GM21360 (cell line): ENCODE measurements at regions not wholly inside any gene's neighbourhood (a gene's known extent, or its start where the extent isn't known, plus 50 kb on each side); places are given as distances from the start of the nearest gene placed in this dataset.
"Not testable (repeated sequence)": the region's sequence is repeated elsewhere in the genome, so short reads cannot be mapped to it uniquely, and the experiment has no call there.

Source experiments
- ATAC-seq: cut with Tn5 transposase; IDR thresholded peaks from one replicate; pipeline ENCODE4 v1.9.1; 2021; ENCODE audit warnings: mild to moderate bottlenecking, moderate library complexity; ENCODE audit not compliant: unreplicated experiment

DNA sequence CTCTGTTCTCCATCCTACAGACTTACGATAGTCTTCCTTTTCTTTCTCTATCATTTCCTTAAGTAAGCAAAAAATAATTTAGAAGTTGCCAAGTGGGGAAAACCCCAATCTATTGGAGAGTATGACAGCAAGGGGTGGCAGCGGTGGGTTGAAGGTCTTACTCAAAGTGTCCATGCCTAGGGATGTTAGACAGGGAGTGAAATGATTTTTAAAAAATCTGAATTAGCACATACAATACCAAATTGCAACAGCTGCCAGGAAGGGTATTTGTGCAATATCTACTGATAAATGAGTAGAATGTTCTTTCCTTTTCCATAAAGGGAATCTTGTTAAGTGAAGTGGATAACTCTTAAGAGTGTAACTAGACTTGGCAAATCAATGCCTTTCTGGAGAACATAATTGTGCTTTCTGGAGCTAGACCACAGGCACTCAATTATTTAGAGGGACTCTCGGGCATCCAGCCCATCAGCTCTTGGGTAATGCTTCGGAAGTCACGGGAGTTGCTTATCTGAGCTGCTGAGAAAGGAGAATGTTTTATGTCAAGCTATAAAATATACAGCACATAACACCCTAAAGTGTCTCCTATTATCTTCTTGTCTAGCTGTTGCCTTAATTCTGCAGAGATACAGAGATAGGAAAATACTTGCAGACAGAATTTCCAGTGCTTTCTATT is 151.5 kb downstream of the KCNJ2 start:
- no peak for ATAC-seq

DNA sequence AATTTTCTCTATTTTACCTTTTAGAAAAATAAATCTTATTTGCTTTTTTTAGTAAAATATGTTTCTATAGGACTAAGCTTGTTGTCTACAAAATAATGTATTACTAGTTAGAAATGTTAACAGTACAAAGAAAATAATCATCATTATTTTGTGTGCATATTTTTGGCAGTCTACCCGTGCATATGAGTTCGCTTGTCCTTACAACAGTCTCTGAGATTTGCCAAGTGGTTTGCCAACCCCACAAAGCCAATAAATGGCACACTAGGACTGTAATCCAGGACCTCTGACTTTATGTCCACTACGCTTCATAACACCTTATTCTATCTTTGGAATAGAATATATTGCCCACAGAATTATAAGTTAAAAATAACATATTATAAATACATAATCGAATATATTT is 152.0 kb downstream of the KCNJ2 start:
- no peak for ATAC-seq

DNA sequence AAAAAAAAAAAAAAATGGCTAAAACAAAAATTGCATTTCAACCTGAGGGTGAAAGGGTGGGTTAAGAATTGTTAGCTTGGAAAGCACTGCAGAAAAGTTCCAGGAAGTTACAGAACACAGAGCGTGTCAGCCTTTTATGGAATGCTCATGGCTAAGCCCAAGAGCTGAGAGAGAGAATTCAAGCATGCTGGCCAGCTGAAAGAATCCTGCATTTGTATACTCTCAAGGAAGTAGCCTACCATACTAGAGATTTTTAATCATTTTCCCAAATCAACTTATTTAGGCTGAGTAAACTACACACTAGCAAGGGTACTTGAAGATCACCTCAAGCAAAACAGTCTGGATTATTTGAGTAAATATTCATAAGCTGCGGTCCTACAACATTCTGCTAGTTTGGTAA is 153.9 kb downstream of the KCNJ2 start:
- no peak for ATAC-seq

DNA sequence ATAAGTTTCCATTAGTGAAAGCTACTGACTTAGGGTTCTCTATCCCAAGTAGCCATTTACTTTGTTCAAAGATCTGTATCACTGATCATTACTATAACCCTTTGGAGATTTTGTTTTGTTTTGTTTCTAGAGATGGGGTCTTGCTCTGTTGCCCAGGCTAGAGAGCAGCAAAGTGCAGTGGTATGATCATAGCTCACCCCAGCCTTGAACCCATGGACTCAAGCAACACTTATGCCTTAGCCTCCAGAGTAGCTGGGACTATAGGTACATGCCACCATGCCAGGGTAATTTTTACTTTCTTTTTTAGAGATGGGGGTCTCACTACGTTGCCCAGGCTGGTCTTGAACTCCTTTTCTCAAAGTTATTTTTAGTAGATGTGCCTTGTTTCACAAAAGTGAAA is 154.7 kb downstream of the KCNJ2 start:
- no peak for ATAC-seq

DNA sequence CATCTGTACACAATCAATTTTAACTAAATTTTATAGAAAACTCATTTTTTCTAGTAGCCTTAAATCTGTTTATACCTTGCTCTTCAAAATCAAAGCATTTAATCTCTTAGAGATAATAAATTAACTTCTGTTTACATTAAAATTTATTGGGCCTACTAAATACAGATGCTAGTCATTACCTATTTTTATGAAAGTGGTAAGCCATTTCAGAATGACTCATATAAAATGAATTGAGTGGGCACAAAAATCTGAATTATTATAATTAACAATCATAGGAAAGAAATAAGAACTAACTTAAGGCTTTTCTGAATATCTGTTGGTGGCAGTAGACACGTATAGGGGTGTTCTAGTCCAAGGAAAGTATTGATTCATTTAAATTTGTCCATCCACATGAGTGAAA is 157.9 kb downstream of the KCNJ2 start:
- ATAC-seq, result no peak

DNA sequence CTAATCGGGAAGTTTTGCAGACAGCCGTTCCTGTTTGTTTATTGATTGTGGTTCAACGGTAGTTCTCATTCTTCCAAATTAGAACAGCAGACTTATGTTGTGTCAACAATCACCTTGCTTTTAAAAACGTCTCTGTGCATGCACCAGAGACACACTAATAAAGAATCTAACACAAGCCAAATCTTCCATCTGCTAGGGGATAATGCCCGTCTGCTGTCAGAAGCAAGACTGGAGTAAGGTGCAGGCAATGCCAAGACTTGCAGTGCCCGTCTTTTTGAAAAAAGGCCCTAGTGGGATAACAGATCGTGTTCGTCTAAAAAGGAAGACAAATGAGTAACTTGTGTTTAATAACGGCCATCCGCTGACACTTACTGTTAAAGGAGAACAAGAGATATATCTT is 158.4 kb downstream of the KCNJ2 start:
- ATAC-seq, result no peak

DNA sequence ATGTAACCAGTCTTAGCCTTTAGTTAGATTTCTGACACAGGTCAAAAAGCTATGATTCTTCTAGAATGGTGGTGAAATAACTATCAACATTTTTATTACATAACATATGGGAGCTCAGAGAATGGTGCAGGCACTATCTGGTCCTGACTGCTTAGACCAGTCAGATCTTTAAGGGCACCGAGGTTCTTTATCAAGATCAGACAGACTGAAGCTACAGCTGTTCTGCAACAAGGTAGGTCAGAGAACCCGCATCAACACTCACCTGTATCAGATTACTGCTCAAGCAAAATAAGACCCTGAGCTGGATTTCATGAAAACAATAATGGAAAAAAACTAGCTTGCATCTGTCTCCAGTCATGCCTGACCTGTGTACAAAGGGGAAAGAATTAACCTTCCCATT is 160.4 kb downstream of the KCNJ2 start:
- no peak for ATAC-seq

DNA sequence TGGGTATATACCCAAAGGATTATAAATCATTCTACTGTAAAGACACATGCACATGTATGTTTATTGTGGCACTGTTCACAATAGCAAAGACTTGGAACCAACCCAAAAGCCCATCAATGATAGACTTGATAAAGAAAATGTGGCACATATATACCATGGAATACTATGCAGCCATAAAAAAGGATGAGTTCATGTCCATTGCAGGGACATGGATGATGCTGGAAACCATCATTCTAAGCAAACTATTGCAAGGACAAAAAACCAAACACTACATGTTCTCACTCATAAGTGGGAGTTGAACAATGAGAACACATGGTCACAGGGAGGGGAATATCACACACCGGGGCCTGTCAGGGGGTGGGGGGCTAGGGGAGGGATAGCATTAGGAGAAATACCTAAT is 161.7 kb downstream of the KCNJ2 start:
- not testable (repeated sequence) for ATAC-seq

DNA sequence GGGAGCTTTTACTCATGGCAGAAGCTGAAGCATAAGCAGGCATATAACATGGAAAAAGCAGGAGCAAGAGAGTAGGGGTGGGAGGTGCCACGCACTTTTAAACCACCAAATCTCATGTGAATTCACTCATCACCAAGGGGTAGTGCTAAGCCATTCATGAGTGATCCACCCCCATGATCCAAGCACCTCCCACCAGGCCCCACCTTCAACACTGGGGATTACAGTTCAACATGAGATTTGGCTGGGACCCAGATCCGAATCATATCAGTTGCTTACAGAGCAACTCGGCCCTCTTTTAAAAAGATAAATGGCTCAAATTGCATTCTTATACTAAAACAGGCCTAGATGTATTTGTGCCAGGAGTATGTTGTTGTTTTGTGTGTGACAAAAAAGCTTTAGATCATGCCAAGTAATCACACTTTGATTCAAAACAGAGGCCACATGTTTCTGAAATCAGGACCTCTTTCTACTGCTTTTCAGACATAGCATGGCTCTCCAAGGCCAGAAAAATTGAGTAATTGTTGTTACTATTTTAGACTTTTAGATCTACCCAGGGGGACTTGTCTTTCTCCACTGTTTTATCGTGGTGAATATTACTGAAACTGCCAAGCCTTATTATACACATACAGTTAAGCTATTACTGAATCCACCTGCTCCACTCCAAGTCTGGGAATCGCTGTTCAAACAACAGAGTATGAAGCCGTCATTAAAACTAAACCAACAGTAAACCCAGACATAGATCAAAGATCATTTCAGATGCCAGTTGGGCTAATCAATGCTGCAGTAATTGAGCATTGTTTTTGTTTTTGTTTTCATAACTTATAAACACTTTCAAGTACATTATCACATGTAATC is 163.3 kb downstream of the KCNJ2 start:
- no peak for ATAC-seq

DNA sequence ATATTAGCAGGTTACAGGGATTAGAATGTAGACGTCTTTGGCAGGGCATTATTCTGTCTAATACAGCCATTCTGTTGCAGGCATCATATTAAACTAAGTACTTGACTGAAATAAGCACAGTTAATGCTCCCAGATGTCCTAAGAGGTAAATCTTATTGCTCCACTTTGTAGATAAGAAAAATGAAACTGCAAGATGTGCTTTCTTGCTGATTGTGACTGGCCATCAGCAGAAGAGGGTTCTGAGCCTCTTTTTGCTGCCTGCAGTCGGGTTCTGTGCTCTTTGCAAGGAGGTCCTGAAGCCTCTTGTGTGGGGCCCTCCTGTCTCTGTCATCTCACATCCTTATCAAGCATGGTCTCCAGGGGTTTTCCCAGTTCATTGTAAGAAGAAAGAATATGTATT is 167.1 kb downstream of the KCNJ2 start:
- no peak for ATAC-seq

DNA sequence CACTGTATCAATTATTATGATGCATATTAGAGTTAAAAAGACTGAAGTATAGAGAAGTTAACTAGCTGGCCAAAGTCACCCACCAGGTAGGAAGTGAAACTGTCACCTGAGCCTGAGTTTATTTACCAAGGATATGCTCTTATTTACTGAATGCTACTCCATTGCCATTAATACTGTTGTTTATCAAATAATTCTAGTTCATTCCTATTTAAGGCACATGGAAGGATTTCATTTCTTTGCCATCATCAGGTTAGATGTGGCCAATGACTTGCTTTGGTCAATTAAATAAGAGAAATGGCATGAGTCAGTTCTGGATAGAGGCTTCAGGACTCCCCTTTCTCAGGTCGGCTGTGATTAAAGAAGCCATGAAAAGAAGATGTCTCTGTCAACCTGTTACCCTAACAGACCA is 169.6 kb downstream of the KCNJ2 start:
- no peak for ATAC-seq

DNA sequence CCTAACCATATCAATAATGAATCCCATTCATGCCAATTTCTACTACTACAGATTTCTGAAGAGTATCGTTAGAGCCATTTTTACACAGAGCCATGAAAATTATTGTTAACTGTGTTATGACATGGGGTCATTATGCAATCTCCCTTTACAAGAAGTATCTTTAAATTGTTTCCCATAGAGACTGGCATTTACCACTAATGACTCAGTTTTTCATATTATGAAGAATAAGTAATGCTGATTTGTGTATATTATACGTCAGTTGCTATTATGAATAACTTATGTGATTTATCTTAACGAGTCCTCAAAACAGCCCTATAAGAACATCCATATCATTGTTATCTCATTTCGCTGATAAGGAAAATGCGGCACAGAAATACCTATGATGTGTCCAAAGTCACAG is 173.8 kb downstream of the KCNJ2 start:
- no peak for ATAC-seq

DNA sequence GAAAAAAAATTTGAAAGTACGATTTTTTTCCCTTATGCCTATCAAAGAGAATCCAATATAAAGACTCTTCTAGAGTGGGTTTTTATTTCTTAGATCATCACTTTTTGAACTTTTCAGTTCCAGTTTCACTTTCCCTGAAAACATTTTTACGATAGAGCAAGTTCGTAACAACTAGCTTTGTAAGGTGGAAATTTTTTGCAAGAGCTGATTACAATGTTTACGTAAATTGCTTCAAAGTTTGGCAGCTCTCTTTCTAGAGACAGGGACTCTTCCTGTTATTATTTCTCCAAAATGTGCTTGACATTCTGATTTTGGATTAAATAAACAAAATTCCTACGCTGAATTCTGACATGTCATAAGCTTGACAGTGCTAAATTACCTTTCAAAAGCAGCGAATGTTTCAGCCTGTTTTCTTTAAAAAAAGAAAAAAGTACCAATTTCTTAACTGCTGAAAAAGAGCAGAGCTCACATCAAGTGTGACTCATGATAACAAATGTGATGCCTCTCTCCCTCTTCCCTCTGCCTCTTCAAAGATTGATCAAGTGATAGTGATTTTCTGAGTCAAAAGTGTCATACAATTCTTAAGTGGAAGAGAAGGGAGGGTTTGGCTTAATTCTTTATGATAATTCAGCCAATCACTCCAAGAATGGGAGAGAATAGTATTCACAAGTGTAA is 175.2 kb downstream of the KCNJ2 start:
- ATAC-seq, result no peak

DNA sequence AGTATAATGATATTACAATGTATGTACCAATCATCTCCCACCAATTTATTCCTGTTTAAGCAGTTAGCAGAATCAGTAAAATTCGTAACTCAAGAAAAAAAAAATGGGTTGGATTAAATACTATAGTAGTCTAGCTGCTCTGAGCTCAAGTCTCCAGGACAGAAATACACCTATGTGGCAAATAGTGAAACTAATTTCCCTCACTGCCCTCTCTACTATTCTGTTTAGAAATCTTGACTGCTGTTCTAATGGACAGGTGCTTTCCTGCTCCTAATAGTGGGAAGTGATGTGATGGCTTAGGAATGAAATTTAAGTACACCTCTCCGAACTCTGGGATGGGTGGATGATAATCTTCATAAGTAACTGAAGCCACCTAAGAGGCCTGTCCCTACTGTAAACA is 175.7 kb downstream of the KCNJ2 start:
- no peak for ATAC-seq

DNA sequence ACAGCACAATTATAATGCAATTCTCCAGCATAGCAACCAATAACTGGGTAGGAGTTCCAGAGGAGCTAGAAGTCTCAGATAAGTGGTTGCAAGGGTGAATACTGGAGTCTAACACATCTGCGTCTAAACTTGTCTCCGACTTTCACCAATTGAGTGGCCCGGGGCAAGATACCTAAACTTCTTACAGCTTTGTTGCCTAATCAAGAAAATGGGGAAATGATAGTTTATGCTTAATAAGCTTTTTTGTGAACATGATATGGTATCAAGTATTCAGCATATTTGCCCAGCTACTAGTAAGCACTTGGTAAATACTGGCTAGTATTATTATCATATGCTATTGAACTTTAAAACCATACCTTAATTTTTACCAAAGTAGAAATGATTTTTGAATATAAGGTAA is 183.5 kb downstream of the KCNJ2 start:
- ATAC-seq, result no peak

DNA sequence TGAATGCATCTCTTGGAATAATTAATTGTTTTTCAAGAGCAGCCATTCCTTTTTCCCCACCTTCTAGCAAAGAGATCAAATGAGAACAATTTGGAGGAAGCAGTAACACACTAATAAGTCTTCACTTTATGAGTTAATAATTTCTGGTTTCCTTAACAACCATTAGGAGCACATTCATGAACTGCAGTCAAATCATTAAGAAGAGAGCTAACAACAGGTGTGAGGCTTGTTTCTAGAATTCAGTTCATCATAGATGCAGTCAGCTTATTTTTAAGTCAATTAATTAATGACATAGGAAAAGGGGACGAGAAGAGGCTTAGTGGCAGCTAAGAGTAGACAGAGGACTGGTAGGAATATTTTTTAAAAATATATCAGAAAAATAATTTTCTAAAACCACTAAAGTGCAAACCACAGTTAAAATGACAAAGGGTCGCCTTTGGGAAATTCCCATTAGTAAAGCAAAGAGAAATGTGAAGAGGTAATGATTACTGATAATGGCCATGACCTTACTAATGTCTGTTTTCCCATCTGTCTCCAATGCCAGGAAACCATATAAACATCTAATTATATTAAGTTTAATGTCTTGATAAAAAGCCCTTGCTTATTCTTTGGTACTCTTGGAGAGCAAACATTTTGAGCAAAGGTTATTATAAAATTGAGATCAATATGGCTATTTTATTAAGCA is 184.2 kb downstream of the KCNJ2 start:
- ATAC-seq, result no peak

DNA sequence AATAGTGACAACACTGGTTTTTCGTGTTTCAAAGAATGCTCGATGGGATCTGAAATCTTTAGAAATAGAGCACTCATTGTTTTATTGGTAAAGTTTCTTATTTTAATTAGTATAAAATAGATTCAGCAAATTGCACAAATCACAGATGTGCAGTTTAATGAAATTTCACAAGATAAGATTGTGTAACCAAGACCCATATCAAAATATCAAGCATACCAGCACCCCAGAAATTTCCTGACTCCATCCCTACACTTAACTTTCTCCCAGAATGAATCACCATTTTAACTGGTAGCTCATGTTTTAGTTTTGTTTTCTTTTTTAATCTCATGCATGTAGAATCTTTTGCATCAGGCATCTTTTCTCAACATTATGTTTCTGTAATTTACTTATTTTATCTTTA is 185.9 kb downstream of the KCNJ2 start:
- no peak for ATAC-seq

DNA sequence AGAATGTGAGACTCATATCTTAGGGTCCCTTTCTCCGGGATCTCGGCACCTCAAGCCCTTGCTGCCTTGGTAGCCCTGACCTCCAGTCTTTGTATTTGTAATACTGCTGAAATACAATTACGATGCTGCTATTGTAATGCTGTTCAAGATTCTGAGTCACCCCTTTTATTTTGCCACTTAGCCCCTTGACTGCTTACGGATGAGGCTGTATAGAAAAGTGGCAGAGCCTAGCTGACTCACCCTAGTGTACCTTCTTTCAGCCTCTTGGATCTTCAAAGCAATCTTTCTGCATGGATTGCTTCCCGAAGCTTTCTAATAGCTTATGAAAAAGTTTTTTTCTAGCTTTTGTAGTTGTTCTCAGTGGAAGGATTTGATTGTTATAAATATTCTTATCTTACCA is 187.9 kb downstream of the KCNJ2 start:
- ATAC-seq, result no peak

DNA sequence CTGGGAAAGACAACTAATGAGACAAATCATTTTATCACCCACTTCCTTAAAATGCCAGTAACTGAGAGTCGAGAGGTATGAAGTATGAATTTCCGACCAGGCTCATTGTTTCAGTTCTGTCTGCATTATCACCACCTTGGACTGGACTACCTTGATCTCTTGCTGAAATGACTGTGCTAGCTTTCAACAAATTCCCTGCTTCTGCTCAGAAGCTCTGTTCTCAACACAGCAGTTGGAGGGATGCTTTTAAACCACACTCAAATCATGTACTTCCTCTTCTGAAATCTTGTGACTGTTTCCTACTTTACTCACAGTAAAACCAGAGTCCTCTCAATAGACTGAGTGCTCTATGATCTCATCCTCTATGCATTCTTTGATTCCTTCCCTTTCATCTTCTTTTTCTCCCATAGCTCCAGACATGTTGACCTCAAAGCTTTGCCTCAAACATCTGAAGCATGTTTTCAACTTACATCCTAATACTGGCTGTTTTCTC is 195.8 kb downstream of the KCNJ2 start:
- ATAC-seq, result peak; percentile 97

DNA sequence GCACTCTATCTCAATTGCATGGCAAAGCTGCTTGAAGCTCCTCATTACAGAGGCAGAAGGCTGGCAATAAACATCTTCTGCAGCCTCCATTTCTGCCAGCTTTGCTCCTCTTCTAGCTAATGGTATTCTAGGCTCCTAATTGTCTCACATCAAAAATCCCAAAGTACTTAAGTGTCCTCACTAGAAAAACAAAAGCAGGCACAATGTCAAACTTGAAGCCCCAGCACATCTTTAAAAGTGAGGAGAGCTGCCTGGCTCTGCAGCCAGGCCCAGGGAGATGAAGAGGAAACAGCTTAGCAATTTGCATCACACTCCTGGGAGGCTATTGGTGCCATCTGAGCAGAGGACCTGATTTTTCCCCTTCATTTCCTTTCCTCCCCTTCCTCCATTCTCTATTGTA is 197.1 kb downstream of the KCNJ2 start:
- no peak for ATAC-seq

DNA sequence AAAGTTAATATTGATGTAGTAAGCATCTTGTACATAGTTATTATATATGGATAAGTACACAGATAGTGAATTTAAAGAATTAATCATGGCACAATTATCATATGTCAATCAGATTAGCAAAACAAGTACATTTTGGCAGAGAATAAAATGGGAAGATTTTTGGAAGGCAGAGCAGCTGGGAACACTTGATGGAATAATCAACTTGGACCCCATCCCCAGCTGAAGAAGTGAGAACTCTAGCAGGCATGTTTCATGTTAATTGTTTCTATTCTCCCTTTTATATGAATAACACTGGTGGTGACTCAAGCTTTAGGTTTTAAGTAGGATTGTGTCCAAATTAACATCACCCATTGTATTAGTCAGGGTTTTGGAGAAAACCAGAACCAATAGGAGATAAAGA is 198.7 kb downstream of the KCNJ2 start:
- no peak for ATAC-seq
